ENCODE measurements at regions not wholly inside any gene's neighbourhood (a gene's known extent, or its start where the extent isn't known, plus 50 kb on each side); places are given as distances from the start of the nearest gene placed in this dataset.

DNA sequence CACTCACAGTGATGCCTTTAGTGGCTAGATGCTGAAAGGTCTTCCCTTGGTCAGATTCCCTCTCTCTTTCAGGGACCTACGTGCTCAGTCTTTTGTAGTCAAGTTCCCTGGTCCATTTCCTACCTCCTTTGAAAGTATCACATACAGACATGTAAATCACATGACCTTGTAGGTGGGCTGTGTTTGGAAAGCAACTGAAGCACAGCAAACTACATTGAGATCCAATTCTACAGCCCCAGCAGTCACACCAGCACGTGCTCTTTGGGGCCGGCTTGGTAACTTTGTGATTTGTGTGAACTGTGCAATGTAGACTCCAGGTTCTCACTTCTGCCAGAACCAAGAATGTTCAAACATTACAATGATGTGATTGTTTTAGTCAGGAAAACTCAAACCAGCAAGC is 89.7 kb upstream of the PLPP4 start:
- TF ChIP-seq CTCF (IDR thresholded peaks at IDR 0.05; ENCODE audit: extremely low read depth, missing control alignments): no peak
- DNase-seq (ENCODE audit: low spot score): no peak

DNA sequence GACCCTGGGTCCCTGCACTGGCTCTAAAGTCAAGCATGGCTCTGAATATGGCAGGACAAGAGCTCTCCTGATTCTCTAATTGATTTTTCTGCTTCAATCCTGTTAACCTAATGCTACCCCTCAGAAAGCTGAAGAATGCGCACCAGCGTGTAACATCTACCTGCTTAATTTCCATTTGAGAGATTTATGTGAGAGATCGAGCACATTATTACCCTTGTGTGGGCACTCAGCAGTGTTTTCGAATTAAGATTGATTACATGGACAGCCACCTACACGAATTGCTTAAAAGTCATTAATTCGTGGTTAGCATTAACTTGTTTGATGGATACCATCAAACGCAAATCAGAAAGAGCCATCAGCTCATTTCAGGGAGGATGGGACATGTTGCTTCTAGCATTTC is 88.7 kb upstream of the PLPP4 start:
- no peak for TF ChIP-seq CTCF (IDR thresholded peaks at IDR 0.05; ENCODE audit: extremely low read depth, missing control alignments)
- DNase-seq (ENCODE audit: low spot score): no peak

GRCh38 chr10:120368927-120369326 is 88.1 kb upstream of the PLPP4 start:
- no peak for DNase-seq (ENCODE audit: low spot score)
- TF ChIP-seq CTCF (IDR thresholded peaks at IDR 0.05; ENCODE audit: extremely low read depth, missing control alignments): no peak

DNA sequence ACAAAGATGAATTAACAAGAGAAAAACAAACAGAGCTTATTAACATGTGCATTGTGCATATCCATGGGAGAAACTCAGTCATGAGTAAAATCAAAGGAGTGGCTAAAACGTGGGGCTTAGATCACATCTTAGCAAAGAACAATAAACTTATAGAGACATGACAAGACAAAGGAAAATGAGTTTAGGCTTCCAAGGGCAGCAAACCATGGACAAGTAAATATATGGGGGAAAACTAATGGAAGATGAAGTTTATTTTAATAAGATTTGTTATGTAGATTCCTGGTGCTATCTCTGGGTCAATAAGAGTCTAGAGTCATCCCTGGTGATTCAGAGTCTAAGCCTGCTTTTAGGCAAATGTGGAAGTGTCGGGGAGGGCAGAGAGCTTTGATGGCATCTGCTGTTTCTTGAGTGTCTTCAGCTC is 87.2 kb upstream of the PLPP4 start:
- TF ChIP-seq CTCF (IDR thresholded peaks at IDR 0.05; ENCODE audit: extremely low read depth, missing control alignments): no peak
- no peak for DNase-seq (ENCODE audit: low spot score)

DNA sequence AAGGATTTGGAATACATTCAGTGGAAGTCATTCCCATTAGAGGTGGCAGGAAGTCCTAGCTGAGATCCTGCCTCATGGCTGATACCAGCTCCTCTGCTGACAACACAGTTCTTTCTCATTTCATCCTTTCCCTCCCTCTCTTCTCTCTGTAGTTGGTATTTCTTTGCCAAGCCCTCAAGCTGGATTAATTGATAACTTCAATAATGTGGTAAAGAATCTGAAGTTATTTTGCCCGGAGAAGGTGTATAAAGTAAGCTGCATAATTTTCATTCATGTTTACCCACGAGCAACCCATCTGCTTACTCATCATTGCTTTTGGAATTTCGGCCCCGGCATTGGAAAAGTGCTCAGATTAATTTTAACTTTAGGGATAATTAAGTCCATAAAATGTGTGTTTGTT is 85.2 kb upstream of the PLPP4 start:
- no peak for TF ChIP-seq CTCF (IDR thresholded peaks at IDR 0.05; ENCODE audit: extremely low read depth, missing control alignments)
- DNase-seq (ENCODE audit: low spot score): no peak

- DNase-seq (ENCODE audit: low spot score): no peak
- no peak for TF ChIP-seq CTCF (IDR thresholded peaks at IDR 0.05; ENCODE audit: extremely low read depth, missing control alignments)
Measured at GRCh38 chr10:120372917-120373316, 84.1 kb upstream of the PLPP4 start.

DNA sequence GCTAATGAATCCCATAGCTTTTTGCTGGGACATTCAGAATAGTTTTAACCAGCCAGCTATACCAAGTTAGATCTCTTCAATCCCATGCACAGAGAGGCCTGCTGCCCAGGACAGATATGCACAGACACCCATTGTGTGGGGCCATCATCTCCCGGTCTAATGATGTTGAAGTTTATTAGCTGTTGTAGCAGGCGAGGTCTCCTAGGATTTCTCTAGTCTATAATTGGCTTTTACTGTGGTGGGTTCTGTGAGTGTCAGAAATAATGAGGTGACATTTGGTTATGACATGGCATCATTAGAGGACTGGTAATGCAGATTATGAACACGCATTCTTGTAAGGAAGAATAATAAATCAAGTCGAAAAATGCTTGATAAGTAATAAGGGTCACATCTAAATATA is 81.4 kb upstream of the PLPP4 start:
- no peak for DNase-seq (ENCODE audit: low spot score)
- no peak for TF ChIP-seq CTCF (IDR thresholded peaks at IDR 0.05; ENCODE audit: extremely low read depth, missing control alignments)
